ENCODE measurements at regions not wholly inside any gene's neighbourhood (a gene's known extent, or its start where the extent isn't known, plus 50 kb on each side); places are given as distances from the start of the nearest gene placed in this dataset.
"Not testable (repeated sequence)": the region's sequence is repeated elsewhere in the genome, so short reads cannot be mapped to it uniquely, and the experiment has no call there.

DNA sequence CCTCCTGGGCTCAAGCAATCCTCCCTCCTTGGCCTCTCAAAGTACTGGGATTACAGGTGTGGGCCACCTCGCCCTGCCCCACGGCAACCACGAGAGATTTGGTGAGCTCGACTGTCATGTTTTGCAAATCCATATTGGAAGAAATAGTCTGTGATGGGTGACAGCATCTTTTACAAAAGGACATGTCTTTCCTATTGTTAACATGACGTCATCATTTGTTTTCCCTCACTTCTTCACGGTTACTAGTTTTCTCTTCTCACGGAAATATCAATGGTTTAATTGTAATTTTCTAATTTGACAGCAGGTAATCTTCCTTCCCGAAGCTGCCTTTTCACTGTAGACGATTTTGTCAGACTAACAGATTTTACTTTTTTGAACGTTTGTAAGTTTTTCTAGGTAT is 110.8 kb upstream of the GREM2 start:
- DNase-seq, result no peak

DNA sequence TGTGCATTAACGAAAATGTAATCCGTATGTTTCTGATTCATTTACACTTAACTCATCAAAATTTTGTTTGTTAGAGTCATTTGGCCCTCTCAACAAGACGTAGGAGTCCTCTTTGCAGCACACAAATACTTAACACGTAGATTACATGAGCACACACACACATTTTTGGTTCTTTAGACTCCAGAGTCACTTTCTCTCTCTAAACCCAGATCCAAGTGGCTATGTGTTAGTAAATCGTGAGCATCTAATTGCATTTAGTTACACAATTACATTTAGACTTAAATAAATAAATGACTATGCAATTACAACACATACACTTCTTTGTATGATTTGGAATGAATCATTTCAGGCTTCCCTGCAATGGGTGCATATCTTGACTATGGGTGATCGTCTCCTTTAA is 109.0 kb upstream of the GREM2 start:
- DNase-seq, result no peak

DNA sequence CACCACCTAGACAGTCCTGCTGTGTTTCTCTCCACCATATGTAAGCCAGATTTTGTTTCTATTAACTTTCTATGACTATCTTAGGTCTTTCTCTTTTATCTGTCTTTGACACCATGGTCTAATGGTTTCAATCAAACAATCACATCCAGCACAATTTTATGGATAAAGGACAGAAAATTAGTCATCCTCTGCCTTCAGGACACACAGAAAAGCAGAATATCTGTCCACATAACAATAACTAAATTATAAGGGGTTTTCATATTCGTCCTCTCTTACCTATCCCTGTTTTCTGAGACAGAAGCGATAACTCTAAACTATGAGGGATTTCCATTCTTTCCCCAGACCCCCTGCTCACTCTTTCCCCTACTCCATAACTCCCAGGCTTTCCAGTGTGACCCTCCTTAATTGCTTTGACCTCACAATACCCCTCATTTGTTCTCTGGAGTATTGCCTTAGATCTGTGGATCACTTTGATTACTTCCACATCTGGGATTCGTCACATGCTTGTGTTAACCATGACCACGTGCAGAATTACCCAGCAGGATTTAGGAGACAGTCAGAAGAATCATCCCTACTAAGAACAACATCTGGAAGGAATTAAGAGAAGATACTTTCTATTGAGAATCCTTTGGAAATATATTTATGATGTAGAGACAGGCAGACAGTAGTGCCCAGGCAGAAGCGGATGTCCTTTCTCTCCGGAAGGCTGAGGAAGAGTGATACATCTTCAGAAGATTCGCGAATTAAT is 108.2 kb upstream of the GREM2 start:
- no peak for DNase-seq

DNA sequence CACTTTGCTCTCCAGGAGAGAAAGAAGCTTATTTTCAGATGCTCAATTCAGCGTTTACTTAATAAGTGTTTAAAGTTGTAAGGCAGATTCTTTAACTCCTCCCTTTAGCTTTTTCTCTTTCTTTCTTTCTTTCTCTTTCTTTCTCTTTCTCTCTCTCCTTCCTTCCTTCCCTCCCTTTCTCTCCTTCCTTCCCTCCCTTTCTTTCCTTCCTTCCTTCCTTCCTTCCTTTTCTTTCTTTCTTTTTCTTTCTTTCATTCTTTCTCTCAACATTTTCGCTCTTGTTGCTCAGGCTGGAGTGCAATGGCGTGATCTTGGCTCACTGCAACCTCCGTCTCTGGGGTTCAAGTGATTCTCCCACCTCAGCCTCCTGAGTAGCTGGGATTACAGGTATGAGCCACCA is 104.6 kb upstream of the GREM2 start:
- DNase-seq, result not testable (repeated sequence)

DNA sequence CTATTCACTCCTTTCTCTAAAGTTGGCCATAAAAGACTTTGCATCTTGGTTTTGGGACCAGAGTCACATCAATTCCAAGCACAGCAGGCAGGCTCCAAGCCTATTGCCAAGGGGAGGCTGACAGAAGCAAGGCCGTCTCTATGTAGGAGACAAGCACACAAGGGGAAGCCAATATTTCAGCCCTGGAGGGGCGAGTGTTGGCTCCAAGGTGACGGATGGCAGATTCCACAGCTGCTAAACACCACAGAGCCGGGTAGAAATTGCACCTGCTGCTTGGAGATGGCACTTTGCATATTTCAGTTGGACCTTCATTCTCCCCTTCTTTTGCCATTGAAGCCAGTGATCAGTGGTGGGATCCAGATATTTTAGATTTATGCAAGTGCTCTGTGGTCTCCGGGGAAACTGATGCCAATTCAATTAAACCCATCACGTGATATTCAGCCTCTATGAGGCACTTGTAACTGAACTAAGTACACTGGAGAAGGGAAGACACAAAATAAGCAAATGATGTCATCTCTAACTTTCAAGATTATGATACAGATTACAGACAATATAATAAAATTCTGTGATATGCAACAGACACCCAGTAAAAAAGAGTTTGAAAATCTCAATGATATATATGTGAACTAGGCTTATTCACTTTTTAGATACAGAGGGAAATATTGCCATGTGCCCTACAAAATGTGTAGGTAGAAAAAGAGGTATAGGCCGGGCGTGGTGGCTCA is 102.8 kb upstream of the GREM2 start:
- DNase-seq, result no peak

DNA sequence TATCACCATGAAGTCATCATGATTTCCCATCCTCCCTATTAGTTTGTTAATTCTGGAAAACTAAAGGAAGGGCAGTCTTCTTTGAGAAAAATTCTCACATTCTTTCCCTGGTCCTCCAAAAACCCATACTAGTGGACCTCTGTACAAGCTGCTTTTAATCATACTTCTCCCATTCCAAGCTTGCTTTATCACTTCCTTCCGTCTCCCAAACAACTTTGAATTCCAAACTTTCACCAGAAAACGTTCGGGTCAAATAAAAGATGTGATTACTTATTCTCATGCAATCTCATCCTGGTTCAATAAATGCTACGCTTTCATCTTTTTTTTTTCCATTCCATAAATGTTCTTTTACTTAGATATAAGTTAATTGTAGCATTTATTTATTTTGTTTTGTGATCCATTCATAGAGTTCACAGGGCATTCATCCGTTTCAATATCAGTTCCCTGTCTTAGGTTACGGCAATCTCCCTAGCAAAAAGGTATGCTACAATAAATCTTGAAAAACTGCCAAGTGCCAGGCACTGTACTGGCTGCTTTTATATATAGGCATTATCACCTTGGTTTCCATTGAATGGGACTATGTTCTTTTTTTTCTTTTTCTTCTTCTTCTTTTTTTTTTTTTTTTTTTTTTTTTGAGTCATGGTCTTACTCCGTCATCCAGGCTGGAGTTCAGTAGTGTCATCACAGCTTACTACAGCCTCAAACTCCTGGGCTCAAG is 100.2 kb upstream of the GREM2 start:
- DNase-seq, result no peak

DNA sequence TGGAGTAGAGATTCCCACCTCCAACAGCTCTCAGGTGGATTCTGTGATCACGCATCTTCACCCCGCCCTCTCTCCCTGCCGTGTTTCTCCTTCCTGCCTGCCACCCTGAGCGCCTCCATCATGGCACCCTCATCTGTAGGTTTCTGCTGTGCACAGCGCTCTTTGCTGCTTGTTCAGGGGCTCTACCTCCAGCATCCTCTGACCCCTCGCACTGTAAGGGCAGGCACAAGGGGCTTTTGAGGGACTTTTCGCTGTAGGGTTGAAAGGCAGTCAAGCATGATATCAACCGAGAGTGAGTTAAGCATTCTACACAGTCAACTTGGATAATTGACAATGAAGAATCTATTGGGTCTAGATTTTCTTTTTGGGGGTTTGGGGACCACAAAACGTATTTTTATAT is 99.1 kb upstream of the GREM2 start:
- no peak for DNase-seq

DNA sequence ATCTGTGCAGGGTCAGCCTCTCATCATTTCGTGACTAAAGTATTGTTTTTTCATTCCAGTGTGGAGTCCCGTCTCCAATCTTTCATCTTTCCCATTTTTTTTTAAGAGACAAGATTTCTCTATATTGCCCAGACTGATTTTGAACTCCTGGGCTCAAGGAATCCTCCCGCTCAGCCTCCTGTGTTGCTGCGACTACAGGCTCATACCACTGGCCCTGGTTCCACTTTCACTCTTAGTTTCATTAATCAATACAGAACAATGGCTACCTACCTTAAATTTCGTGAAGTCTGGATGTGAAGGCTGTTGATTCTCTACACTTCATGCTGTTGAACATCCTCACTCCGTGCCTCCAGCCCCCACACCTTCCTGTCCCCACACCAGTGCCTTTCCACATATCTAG is 97.7 kb upstream of the GREM2 start:
- no peak for DNase-seq

DNA sequence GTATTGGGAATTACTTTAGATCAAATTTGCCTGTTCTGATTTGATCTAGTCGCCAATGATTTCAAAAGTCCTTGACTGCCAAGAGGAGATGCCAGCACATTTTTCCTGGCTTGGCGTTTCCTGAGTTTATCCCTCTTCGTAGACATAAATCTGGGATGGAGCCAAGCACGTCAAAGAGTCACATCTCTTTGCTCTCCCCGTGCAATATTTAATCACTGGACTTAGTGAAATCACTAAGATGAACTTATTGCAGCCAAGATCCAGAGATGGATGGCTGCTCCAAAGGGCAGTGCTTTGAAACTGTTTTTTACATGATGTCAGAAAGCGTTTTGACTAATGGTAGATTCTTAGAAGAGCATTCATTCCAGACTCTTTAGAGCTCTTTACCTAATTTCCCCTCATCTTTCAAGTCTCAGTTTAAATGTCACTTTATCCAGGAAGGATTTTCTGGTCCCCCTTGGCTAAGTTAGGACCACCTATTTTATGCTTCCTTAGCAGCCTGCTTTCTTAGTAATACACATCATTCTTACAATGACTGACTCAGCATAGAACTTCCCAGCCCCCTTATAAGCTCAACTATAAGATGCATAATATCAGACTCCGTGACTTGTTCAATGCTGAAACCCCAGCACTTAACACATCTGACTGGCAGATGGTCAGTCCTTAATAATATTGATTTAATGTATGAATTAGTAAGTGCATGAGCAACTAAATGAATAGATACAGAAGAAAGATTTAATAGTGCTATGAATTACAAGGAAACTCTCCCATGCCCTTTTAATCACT is 94.4 kb upstream of the GREM2 start:
- no peak for DNase-seq

DNA sequence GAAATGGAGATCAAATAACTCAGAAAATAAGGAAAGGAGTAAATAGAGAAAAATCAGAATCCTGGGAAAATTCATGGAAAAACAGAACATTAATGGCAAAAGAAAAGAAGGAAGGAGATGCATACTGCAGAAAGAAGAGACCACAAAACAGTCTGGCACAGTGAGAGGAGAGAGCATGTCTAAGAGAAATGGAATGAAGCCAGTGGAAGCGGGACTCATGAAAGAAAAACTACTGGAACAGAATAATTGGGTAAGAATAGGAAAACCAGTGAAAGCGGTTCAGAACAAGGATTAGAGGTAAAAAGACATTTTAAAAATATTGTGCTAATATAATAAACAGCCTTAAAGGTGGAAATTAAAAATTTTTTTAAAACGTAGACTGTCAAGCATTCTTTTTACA is 93.6 kb upstream of the GREM2 start:
- DNase-seq, result no peak

DNA sequence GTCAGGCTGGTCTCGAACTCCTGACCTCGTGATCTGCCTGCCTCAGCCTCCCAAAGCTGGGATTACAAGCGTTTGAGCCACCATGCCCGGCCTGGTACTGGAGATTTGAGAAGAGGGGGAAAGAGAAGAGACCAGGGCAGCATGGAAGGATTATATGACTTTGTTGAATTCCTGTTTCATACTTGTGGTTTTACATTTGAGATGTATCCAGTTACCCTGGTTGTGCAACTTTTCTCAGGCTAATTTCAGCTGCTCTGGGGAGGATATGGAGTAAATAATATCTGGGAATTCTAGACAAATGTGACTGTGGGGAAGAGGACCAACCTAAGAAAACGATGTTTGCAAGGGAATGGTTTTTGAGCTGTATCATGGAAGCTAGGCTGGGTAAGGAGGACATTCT is 89.5 kb upstream of the GREM2 start:
- no peak for DNase-seq

DNA sequence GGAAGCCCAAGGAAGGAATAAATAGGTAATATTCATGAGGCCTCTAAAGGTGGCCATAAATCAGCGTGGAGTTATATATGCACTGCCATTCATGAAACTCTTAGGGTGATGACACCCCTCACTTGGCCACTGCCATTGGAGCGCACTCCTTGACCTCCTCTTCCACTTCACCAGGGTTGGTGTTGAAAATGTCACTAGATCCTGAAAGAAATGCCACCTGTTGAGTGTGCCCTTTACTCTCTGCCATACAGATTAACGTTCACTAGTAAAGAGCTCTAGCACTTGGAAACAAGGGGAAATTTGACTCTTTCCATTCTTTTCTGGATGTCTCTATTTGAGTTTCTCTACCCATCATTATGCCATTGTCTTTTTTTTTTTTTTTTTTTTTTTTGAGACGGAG is 83.5 kb upstream of the GREM2 start:
- no peak for DNase-seq

DNA sequence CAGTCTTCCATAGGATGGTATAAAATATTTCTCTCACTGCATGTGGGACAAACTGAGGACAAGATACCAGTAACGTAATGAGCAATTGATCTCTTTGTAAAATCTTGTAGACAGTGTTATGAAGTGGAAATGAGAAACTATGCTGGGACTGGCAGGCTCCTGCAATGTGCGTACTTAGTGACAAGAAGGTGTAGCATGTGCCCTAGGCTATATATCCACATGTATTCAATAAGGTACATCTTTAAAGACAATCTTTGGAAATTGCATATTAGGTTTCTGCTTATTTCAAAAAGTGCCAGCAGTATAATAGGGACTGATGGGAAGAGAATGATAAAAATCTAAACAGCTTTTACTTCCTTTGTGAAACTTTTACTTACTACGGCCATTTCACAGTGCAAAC is 81.9 kb upstream of the GREM2 start:
- DNase-seq, result no peak

DNA sequence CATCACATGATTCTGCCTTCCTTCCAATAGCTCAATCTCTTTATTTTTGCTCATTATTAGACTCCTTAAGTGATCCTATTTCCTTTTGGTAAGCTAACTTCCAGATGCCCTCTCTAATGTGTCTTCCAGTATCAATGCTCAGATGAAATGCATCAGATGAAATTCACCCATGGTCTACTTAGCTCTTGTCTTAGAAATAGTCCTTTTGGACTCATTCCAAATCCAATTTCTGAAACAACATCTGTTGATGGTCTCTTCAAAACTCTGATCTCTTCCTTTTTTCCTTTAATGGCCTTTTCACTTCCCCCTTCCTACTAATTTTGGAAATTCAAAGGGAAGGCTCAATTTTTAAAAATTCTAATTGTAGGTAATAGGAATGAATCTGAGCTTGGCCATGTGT is 81.1 kb upstream of the GREM2 start:
- no peak for DNase-seq

DNA sequence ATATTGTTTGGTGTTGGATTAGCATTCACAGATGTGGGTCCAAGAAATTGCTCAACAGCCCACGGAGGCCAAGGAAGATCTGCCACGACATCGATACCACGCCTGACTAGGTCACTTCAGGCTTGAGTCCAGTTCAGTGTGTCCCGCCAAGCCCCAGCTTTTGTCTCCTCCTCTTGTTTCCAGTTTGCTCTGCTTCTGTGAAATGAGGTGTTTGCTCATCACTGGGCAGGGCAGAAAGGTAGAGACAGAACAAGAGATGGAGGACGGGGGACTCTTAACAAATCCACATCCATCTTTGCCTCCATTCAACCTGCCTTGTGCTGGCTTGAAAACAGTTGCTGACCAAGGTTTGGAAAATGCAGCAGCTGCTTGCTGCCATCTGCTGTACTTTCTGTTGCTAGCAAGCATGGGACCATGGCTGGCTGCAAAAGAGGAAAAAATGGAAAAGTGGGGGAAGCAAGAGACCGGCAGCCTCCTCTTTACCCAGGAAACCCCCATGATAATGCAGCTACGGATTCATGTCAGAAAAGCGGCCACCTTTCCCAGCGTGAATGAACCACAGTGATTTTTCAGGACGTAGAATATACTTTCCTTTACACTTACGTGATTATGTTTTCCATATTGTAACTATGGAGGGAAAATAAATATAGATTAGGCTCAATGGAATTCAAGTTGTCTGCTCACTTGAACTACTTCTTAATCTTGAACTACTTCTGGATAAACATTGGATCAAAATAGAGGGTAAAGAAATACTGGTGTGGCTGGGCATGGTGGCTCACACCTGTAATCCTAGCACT is 80.2 kb upstream of the GREM2 start:
- peak; percentile 37 for DNase-seq

DNA sequence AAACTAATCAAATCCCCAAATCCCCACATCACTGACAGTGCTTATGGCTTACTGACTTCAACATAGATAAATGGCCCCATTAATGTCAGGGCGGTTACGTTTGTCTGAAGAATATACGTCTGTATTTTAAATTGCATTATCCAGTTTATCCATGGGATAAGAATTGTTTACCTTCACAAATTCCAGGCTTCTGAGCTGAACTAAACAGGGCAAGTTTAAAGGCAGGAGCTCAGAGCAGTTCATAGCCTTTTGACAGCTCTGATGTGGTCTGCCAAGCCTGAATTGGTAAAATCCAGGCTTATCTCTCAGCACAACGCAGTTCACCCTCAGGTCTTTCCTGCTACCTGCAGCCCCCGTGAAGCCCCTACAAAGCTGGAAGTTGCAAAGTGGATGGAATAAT is 79.5 kb upstream of the GREM2 start:
- no peak for DNase-seq

DNA sequence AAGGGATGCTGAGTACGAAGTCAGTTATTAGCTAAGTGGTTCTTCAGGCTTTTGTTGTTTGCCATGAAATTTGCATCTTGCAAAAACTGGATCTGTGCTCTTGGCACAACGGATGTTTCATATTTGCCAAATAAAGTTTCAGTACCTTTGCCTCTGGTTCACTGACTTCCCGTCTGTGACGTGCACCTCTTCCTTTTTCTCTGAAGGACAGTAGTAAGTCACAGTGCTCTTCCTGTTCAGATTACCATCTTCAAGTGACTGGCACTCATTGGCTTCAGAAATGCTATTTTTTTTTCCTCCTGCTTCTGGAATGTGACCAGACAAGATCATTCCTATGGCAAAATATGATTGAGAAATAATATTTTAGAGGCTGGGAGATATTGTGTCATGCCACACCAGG is 75.9 kb upstream of the GREM2 start:
- DNase-seq, result no peak

DNA sequence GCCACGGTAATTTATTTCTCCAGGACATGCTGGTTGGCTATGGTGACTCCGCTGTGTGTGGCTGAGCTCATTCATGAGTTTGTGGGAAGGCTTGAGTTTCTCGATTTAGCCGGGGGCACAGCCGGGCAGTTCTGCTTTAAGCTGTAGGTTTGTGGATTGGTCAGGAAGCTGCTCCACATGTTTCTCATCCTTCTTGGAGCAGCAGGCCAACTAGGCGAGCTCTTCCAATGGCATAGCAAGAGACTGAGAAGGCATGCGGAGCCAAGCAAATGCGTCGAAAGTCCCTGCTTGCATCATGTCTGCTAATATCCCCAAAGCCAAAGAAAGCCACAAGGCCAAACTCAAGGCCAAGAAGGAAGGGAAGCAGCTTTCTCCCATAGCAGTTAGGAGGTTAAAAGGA is 71.6 kb upstream of the GREM2 start:
- no peak for DNase-seq

DNA sequence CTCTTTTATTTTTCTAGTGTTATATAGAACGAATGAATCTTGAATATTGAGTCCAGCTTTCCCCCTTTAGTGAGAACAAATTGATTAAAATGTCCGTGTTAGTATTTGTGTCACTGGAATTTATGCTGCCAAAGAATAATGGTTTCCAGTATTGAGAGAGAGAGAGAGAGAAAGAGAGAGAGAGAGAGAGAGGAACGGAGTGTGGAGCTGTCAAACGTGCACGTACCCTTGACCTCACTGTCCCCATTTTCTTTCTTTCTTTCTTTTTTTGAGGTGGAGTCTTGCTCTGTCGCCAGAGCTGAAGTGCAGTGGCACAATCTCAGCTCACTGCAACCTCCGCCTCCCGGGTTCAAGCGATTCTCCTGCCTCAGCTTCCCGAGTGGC is 70.9 kb upstream of the GREM2 start:
- no peak for DNase-seq

DNA sequence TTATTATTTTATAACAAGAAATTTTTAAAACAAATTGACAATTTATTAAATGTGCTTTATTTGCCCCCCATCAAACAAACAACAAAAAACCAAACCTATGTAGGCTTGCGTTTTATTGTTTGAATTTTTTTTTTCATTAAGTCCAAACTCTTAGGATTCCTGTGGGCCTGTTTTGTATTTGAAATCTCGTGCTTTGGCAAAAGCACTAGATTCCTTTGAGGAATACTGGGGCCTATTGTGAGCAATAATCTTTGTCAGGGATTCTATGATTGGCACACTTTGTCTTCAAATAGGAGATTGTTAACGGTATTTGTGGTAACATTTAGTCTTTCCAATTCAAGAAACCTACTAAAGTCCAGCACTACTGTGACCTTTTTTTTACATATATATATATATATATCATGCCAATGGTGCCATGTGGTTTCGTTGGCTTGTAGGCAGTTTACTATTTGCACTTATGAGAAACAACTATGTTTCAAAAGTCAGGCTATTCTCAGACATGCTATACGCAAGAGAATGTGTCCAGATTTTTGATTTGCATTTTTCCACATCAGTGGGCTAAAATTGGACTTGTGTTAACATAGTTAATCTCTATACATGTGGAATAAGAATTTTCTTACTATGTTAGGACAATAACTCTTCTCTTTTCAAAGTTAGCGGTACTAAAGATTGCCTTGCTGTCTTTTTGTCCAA is 70.4 kb upstream of the GREM2 start:
- DNase-seq, result no peak

DNA sequence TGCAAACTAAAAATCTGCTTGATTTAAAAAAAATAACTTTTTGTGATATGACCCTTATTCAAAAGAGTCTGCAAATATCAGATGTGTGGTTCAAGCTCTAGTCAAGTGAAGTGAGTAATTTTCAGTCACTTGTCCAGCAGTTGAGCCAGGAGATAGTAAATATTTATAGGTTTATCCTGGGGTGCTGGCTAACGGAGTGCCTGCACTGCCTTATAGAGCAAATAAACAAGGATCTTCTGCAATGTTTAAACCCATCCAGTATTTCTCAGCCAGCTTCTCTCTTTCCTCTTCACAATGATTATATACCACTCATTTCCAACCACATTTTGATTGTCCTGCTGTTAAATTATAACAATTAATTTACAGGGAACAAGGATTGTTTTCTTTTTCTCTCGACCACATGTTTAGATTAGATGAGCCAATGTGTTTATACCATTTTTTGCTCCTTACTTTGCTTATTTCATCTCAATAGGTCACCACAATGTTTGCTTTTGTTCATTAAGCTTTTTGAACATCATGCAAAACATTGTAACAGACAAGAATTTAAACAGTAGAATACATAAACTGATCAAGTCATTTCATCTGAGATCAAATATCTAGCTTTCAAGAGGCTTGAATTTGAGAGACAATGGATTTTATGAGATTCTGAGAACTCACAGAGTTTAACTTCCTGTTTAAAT is 60.3 kb upstream of the GREM2 start:
- no peak for DNase-seq

Measured in NCI-H345 (cell line).